Coronary artery (tissue), 2 donors: ENCODE measurements at regions not wholly inside any gene's neighbourhood (a gene's known extent, or its start where the extent isn't known, plus 50 kb on each side); places are given as distances from the start of the nearest gene placed in this dataset.
A peak's percentile ranks its signal among the peaks of the same experiment; 100 is the strongest.

Experiments used
- DNase-seq: peaks from one replicate; pipeline ENCODE4 v3.0.0-alpha.2; 2017; ENCODE audit warnings: low spot score
- H3K27ac ChIP-seq, 2 donors: fragments of 200-600 bp; sonication (generic); one replicate each; pipeline ENCODE4 v1.5.1; 2016 to 2019
- H3K4me3 ChIP-seq: fragments of 200-600 bp; sonication (generic); 2 replicates; pipeline ENCODE4 v1.5.1; 2016; ENCODE audit warnings: mild to moderate bottlenecking, moderate library complexity
- TF ChIP-seq, protein P1 (sequence below): fragments of 200-600 bp; sonication (generic); IDR thresholded peaks from one replicate; pipeline ENCODE4 v1.5.1; 2019; ENCODE audit warnings: antibody characterized with exemption

DNA sequence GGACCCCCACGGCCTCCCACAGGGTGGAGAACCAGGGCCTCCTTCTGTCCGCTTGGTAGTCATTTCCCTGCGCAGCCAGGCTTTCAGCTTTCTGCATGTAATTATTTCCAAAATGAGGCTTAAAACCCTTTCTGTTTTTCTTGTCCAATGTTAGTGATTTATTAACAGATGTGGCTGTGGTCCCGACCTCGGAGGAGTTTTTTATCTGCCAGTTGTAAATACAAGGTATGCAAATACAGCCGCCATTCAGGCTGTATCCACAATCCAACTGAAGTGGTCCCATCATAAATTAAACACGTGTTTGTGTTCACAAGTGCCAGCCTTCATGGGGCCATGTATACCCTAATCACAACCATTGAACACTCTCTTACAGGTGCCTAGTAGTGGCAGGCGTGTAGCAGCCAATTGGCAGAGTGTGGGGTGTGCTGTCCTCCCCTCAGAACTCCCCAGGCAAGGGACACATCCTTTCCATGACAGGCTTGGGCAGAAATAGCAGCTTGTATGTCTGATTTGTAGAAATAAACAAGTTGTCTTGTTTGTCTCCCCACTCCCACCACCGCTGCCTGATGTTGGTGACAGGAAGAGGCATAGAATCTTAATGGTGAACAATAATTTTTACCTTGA, 251.3 kb upstream of the MKI67 start:
- no peak overlapping the region for H3K27ac ChIP-seq
- TF ChIP-seq, protein P1, sequence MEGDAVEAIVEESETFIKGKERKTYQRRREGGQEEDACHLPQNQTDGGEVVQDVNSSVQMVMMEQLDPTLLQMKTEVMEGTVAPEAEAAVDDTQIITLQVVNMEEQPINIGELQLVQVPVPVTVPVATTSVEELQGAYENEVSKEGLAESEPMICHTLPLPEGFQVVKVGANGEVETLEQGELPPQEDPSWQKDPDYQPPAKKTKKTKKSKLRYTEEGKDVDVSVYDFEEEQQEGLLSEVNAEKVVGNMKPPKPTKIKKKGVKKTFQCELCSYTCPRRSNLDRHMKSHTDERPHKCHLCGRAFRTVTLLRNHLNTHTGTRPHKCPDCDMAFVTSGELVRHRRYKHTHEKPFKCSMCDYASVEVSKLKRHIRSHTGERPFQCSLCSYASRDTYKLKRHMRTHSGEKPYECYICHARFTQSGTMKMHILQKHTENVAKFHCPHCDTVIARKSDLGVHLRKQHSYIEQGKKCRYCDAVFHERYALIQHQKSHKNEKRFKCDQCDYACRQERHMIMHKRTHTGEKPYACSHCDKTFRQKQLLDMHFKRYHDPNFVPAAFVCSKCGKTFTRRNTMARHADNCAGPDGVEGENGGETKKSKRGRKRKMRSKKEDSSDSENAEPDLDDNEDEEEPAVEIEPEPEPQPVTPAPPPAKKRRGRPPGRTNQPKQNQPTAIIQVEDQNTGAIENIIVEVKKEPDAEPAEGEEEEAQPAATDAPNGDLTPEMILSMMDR = no peak
- DNase-seq = no peak
- no peak overlapping the region for H3K4me3 ChIP-seq

- no peak for DNase-seq
- TF ChIP-seq, protein P1 = no peak
- no peak overlapping the region for H3K27ac ChIP-seq
- H3K4me3 ChIP-seq = no peak overlapping the region
Measured at GRCh38 chr10:128377988-128378387, 251.8 kb upstream of the MKI67 start.

DNA sequence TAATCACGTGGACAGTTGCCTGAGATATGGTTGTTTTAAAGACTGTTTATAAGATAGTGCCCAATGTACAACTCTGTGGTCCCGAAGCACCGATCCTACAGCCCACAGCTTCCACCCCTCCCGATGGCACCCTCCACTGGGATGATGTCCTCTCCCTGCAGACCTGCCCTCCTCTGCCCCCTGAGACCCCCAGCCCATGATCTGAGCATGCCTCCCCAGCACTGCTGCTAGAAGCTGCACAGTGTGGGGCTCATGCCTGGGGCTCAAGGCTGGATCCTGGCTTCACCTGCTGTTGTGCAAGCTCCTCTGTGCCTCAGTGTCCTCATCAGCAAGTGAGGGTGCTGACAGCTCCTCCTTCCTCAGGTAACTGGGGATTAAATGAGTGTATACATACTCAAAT, 254.7 kb upstream of the MKI67 start:
- no peak overlapping the region for H3K4me3 ChIP-seq
- TF ChIP-seq, protein P1 = no peak
- DNase-seq = peak; percentile 54

GRCh38 chr10:128382225-128382624, 256.0 kb upstream of the MKI67 start:
- DNase-seq = no peak

More for the DNA sequence above, 254.7 kb upstream of the MKI67 start:
- no peak overlapping the region for H3K27ac ChIP-seq

DNA sequence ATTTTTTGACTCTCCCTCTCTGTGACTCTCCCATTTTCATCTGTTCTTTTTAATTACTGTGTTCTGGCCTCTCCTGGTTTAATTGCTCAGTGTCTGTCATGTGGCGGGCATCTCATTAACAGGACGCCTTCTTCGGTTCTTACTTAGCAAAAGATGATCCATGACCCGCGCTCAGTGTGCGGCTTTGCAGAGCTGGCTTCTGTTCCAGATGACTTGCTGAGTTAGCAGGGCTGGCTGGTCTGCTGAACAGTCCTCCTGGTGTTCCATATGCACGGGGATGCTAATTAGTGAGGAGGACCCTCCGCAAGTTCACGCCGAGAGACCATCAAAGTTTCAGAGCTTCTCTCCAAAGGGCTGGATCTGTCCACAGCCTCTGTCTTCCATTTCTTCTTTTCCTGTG, 258.6 kb upstream of the MKI67 start:
- no peak overlapping the region for H3K4me3 ChIP-seq
- DNase-seq = peak; percentile 35
- TF ChIP-seq, protein P1 = no peak
- H3K27ac ChIP-seq = no peak overlapping the region

More at GRCh38 chr10:128382225-128382624, 256.0 kb upstream of the MKI67 start:
- H3K27ac ChIP-seq = no peak overlapping the region
- H3K4me3 ChIP-seq = no peak overlapping the region
- TF ChIP-seq, protein P1 = no peak

DNA sequence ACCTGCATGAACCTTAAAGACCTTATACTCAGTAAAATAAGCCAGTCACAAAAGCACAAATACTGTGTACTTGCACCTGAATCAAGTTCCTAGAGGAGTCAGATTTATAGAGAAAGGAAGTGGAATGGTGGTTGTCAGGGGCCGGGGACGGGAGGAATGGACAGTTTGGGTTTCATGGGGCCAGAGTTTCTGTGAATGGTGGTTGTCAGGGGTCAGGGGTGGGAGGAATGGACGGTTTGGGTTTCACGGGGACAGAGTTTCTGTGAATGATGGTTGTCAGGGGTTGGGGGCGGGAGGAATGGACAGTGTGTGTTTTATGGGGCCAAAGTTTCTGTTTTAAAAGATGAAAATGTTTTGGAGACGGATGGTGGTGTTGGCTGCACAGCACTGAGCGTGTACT, 260.0 kb upstream of the MKI67 start:
- H3K27ac ChIP-seq = no peak overlapping the region
- no peak for DNase-seq

More for the DNA sequence above, 260.0 kb upstream of the MKI67 start:
- H3K4me3 ChIP-seq = no peak overlapping the region
- TF ChIP-seq, protein P1 = no peak
